HCT116 (cell line): ENCODE measurements at regions not wholly inside any gene's neighbourhood (a gene's known extent, or its start where the extent isn't known, plus 50 kb on each side); places are given as distances from the start of the nearest gene placed in this dataset.

Experiments used
- CEBPB ChIP-seq: IDR thresholded peaks from 2 replicates; pipeline ENCODE4 v1.6.1; 2012; ENCODE audit warnings: low read depth
- CTCF ChIP-seq, 3 experiments: fragments of 200-600 bp in 1 of 3; sonication (generic) in 1 of 3; IDR thresholded peaks in 2 of 3; conservative IDR thresholded peaks in 1 of 3; 2 replicates each; pipeline ENCODE4 v1.5.1; 2012 to 2017; ENCODE audit warnings: low read depth in 2 of 3, low read length in 2 of 3, antibody characterized with exemption in 1 of 3, borderline replicate concordance in 1 of 3, control low read depth in 1 of 3, mild to moderate bottlenecking in 1 of 3, mixed read lengths in 1 of 3, mixed run types in 1 of 3, moderate library complexity in 1 of 3; ENCODE audit not compliant: insufficient read depth in 1 of 3
- EZH2 ChIP-seq: fragments of 200-600 bp; sonication (generic); IDR thresholded peaks from 2 replicates; pipeline ENCODE4 v1.6.1; 2017; ENCODE audit warnings: antibody characterized with exemption, mixed run types
- EZH2phosphoT487 ChIP-seq: fragments of 200-600 bp; IDR thresholded peaks from 2 replicates; pipeline ENCODE4 v1.6.1; 2018; ENCODE audit warnings: antibody characterized with exemption, borderline replicate concordance
- FOSL1 ChIP-seq: IDR thresholded peaks from 2 replicates; pipeline ENCODE4 v1.6.1; 2012; ENCODE audit warnings: low read depth
- JUND ChIP-seq: IDR thresholded peaks from 2 replicates; pipeline ENCODE4 v1.6.1; 2012
- MAX ChIP-seq: IDR thresholded peaks from 2 replicates; pipeline ENCODE4 v1.6.1; 2012
- POLR2A ChIP-seq: IDR thresholded peaks from 2 replicates; pipeline ENCODE4 v1.7.0; 2011; ENCODE audit warnings: borderline replicate concordance; ENCODE audit not compliant: insufficient read depth, insufficient read length; ENCODE audit errors: extremely low read depth
- POLR2AphosphoS5 ChIP-seq: IDR thresholded peaks from 2 replicates; pipeline ENCODE4 v1.6.1; 2011; ENCODE audit warnings: mild to moderate bottlenecking, low read depth, low read length, moderate library complexity
- RAD21 ChIP-seq: IDR thresholded peaks from 2 replicates; pipeline ENCODE4 v1.6.1; 2012; ENCODE audit warnings: low read depth, mild to moderate bottlenecking
- YY1 ChIP-seq: IDR thresholded peaks from 2 replicates; pipeline ENCODE4 v1.6.1; 2011; ENCODE audit warnings: low read length, low read depth, moderate library complexity, mild to moderate bottlenecking; ENCODE audit not compliant: insufficient replicate concordance; ENCODE audit errors: extremely low read depth
- ZBTB33 ChIP-seq: IDR thresholded peaks from 2 replicates; pipeline ENCODE4 v1.6.1; 2011; ENCODE audit warnings: mild to moderate bottlenecking, low read length, moderate library complexity; ENCODE audit not compliant: insufficient replicate concordance; ENCODE audit errors: extremely low read depth
- ZFX ChIP-seq: fragments of 450-650 bp; IDR thresholded peaks from 2 replicates; pipeline ENCODE4 v1.6.1; 2017

- TF ChIP-seq POLR2A (no peak), YY1 (no peak), ZBTB33 (no peak), CTCF (IDR thresholded peaks at IDR 0.05 in 2 of 3, conservative IDR thresholded peaks at IDR 0.05 in 1 of 3; ENCODE audit: borderline replicate concordance in 1 of 3, insufficient read depth in 1 of 3, low read depth in 2 of 3, low read length in 2 of 3) (no peak), CEBPB (no peak), JUND (no peak), EZH2 (no peak), MAX (no peak), POLR2AphosphoS5 (no peak), EZH2phosphoT487 (no peak), FOSL1 (no peak), RAD21 (no peak), ZFX (no peak)
These were observed 104.6 kb upstream of the IVNS1ABP start for GRCh38 chr1:185421485-185422107.
